K562 (cell line): ENCODE measurements at regions not wholly inside any gene's neighbourhood (a gene's known extent, or its start where the extent isn't known, plus 50 kb on each side); places are given as distances from the start of the nearest gene placed in this dataset.
A peak's percentile ranks its signal among the peaks of the same experiment; 100 is the strongest.

ENCODE experiments used
- ATAC-seq: fragments of 200-7000 bp; cut with Tn5 transposase; 3 replicates; pipeline ENCODE4 v1.9.1; 2020; ENCODE audit warnings: moderate library complexity
- BruUV-seq: library from RNA; stranded (reverse); fragments of 400-500 nt; replicated peaks from 2 replicates; lab custom pipeline; 2021; lab: Mats Ljungman, UMichigan
- CTCF ChIA-PET: fragments of 300-600 bp; formaldehyde crosslinking; extraction: SDS; loops from one replicate; lab custom pipeline; 2021; ENCODE audit warnings: low intra/inter-chr PET ratio; lab: Yijun Ruan, JAX
- POLR2A ChIA-PET: fragments of 300-600, 350-650 bp; sonication (Branson Sonifier 250); formaldehyde crosslinking; extraction: SDS; loops from one replicate; lab custom pipeline; 2021; ENCODE audit warnings: antibody characterized with exemption, inconsistent platforms; lab: Yijun Ruan, JAX
- DNase-seq, 4 experiments: peaks; one replicate each; pipeline versions ENCODE4 v3.0.0 to v3.0.0-alpha.2; 2011 to 2018; ENCODE audit warnings: low spot score in 3 of 4, mixed read lengths in 3 of 4; ENCODE audit errors: extremely low read depth in 1 of 4
- FAIRE-seq: peaks from 2 replicates; lab custom pipeline; 2011; peaks lifted over from hg19 to GRCh38; lab: Jason Lieb, UNC
- H2AFZ ChIP-seq: 2 replicates; pipeline ENCODE4 v1.6.0; 2011; ENCODE audit warnings: low read depth, low read length, control low read depth, inconsistent platforms
- H3K27ac ChIP-seq: fragments of 200-600 bp; 3 replicates; pipeline ENCODE4 v1.8.0; 2011; ENCODE audit warnings: low read depth, mild to moderate bottlenecking, control low read depth, inconsistent platforms, low read length, moderate library complexity, mixed read lengths; ENCODE audit errors: extremely low read depth
- H3K27me3 ChIP-seq, 2 experiments: fragments of 300-600 bp in 1 of 2; 2 replicates in 1 of 2; 3 replicates in 1 of 2; pipeline versions ENCODE4 v1.6.0 to v1.8.0; 2011; ENCODE audit warnings: inconsistent platforms in 2 of 2, low read length in 2 of 2, mild to moderate bottlenecking in 1 of 2, mixed read lengths in 1 of 2, moderate library complexity in 1 of 2; ENCODE audit not compliant: control insufficient read depth in 2 of 2, insufficient read depth in 2 of 2
- H3K36me3 ChIP-seq: fragments of 300-600 bp; 3 replicates; pipeline ENCODE4 v1.8.0; 2011; ENCODE audit warnings: mild to moderate bottlenecking, low read length, inconsistent platforms; ENCODE audit not compliant: control insufficient read depth, insufficient read depth
- H3K4me1 ChIP-seq, 2 experiments: fragments of 200-600 bp in 1 of 2; replicated peaks in 1 of 2; 2 replicates in 1 of 2; 3 replicates in 1 of 2; pipeline versions ENCODE4 v1.5.1 to v1.8.0; 2011; ENCODE audit warnings: inconsistent platforms in 2 of 2, low read length in 2 of 2, mild to moderate bottlenecking in 1 of 2, mixed read lengths in 1 of 2, moderate library complexity in 1 of 2; ENCODE audit not compliant: control insufficient read depth in 2 of 2, insufficient read depth in 2 of 2
- H3K4me2 ChIP-seq: 2 replicates; pipeline ENCODE4 v1.6.1; 2011; ENCODE audit warnings: low read length, control low read depth, inconsistent platforms, mixed read lengths; ENCODE audit not compliant: insufficient read depth
- H3K4me3 ChIP-seq: fragments of 200-600 bp; sonication (generic), shearing (Covaris generic); 2 replicates; pipeline ENCODE4 v1.5.1; 2016; ENCODE audit warnings: control low read depth, inconsistent platforms
- H3K79me2 ChIP-seq: fragments of 200-600 bp; 3 replicates; pipeline ENCODE4 v1.8.0; 2011; ENCODE audit warnings: low read length, inconsistent platforms; ENCODE audit not compliant: control insufficient read depth, insufficient read depth
- H3K9ac ChIP-seq, 2 experiments: 2 replicates each; pipeline versions ENCODE4 v1.6.0 to v1.6.1; 2011; ENCODE audit warnings: low read depth in 2 of 2, low read length in 2 of 2, control low read depth in 1 of 2, inconsistent platforms in 1 of 2, mild to moderate bottlenecking in 1 of 2, mixed read lengths in 1 of 2; ENCODE audit not compliant: insufficient read depth in 1 of 2
- H3K9me1 ChIP-seq: one replicate; pipeline ENCODE4 v1.6.0; 2011; ENCODE audit warnings: inconsistent platforms, mild to moderate bottlenecking, low read length, moderate library complexity; ENCODE audit not compliant: control insufficient read depth, insufficient read depth
- H3K9me3 ChIP-seq: replicated peaks from 2 replicates; pipeline ENCODE4 v1.5.1; 2011; ENCODE audit warnings: low read depth, low read length, inconsistent platforms; ENCODE audit not compliant: control insufficient read depth, insufficient read depth
- H4K20me1 ChIP-seq: replicated peaks from 2 replicates; pipeline ENCODE4 v1.6.1; 2011; ENCODE audit warnings: low read length, inconsistent platforms, mixed read lengths; ENCODE audit not compliant: control insufficient read depth, insufficient read depth
- CBX2 ChIP-seq: fragments of 200-600 bp; sonication (generic); IDR thresholded peaks from one replicate; pipeline ENCODE4 v1.6.1; 2012; ENCODE audit warnings: mild to moderate bottlenecking, low read length, inconsistent platforms; ENCODE audit not compliant: insufficient read depth, poor library complexity, severe bottlenecking
- CBX3 ChIP-seq, 2 experiments: IDR thresholded peaks; 1 replicate in 1 of 2; 2 replicates in 1 of 2; pipeline ENCODE4 v1.6.1; 2012; ENCODE audit warnings: inconsistent platforms in 2 of 2, low read length in 2 of 2, borderline replicate concordance in 1 of 2, control low read depth in 1 of 2
- CBX5 ChIP-seq: IDR thresholded peaks from 2 replicates; pipeline ENCODE4 v1.6.1; 2014; ENCODE audit warnings: low read depth, borderline replicate concordance
- CCAR2 ChIP-seq: fragments of 200-400 bp; formaldehyde crosslinking; IDR thresholded peaks from 2 replicates; pipeline ENCODE4 v1.6.1; 2017; ENCODE audit warnings: mild to moderate bottlenecking, low read depth, low read length
- EGR1 ChIP-seq: fragments of 450-650 bp; conservative IDR thresholded peaks from 2 replicates; pipeline ENCODE4 v1.6.1; 2017; ENCODE audit warnings: mild to moderate bottlenecking
- NR2C1 ChIP-seq, 2 experiments: fragments of 450-650 bp; IDR thresholded peaks; 2 replicates each; pipeline ENCODE4 v1.6.1; 2017; ENCODE audit warnings: mild to moderate bottlenecking in 2 of 2, antibody characterized with exemption in 1 of 2, inconsistent platforms in 1 of 2, missing compliant biosample characterization in 1 of 2, missing genetic modification characterization in 1 of 2
- PML ChIP-seq: IDR thresholded peaks from 2 replicates; pipeline ENCODE4 v1.6.1; 2012; ENCODE audit warnings: low read length, inconsistent platforms
- RREB1 ChIP-seq: fragments of 250-450 bp; sonication (Bioruptor Pico); IDR thresholded peaks from 2 replicates; pipeline ENCODE4 v1.4.0; 2020
- TRIM24 ChIP-seq, 2 experiments: fragments of 450-650 bp; IDR thresholded peaks; 2 replicates each; pipeline ENCODE4 v1.6.1; 2016
- TRIM28 ChIP-seq: fragments of 450-650 bp; IDR thresholded peaks from 2 replicates; pipeline ENCODE4 v1.6.1; 2017
- ZEB2 ChIP-seq: fragments of 450-650 bp; IDR thresholded peaks from 2 replicates; pipeline ENCODE4 v1.6.1; 2016
- ZFP36 ChIP-seq: fragments of 150-350 bp; IDR thresholded peaks from 2 replicates; pipeline ENCODE4 v1.6.1; 2018; ENCODE audit warnings: low read length, low read depth; ENCODE audit not compliant: partially characterized antibody
- ZNF232 ChIP-seq: sonication (generic); formaldehyde crosslinking; IDR thresholded peaks from 2 replicates; pipeline ENCODE4 v1.8.0; 2022; ENCODE audit warnings: mild to moderate bottlenecking, missing genetic modification reagents
- ZNF431 ChIP-seq: sonication (generic); formaldehyde crosslinking; IDR thresholded peaks from 2 replicates; pipeline ENCODE4 v1.8.0; 2022; ENCODE audit warnings: mild to moderate bottlenecking, missing genetic modification reagents
- WGBS: fragments of 100-300 bp; shearing (Covaris generic); methylation state at CpG from one replicate; pipeline ENCODE4 v1.1.6; 2016; ENCODE audit warnings: low coverage, mixed read lengths; ENCODE audit not compliant: insufficient coverage; ENCODE audit errors: missing lambda C conversion rate; 5-methylcytosine and 5-hydroxymethylcytosine counted together
- in situ Hi-C: fragments of 300-500 bp; cut with MboI; formaldehyde crosslinking; loops from 4 replicates; pipeline ENCODE4 v1.15.0; 2018; ENCODE audit warnings: inconsistent platforms, mixed read lengths
- intact Hi-C: fragments of 100-400 bp; cut with micrococcal nuclease; formaldehyde crosslinking; loops from 2 replicates; pipeline ENCODE4 v1.14.2; 2022
- TF ChIP-seq, protein P1 (sequence below): fragments of 450-650 bp; IDR thresholded peaks from 2 replicates; pipeline ENCODE4 v1.6.1; 2018; ENCODE audit warnings: mild to moderate bottlenecking, low read depth; ENCODE audit not compliant: partially characterized antibody

DNA sequence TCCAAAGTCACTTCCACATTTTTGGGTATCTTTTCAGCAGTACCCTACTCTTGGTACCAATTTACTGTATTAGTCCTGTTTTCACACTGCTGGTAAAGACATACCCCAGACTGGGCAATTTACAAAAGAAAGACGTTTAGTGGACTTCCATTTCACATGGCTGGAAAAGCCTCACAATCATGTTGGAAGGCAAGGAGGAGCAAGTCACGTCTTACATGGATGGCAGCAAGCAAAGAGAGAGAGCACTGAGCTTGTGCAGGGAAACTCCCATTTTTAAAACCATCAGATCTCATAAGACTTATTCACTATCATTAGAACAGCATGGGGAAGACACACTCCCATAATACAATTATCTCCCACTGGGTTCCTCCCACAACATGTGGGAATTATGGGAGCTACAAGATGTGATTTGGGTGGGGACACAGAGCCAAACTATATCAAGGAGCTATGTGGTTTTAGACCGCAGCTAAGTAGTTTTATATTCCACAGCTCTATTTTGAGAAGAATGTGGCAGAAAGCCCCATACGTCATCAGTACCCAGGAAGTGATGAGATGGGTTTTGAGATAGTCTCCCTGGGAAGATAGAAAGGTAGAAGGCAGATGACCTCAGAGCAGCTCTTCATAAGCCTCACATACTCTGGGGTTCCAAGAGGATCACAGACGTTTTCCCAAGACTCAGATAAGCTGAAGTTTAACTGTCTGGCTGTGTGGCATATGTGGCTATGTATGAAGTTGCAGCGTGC lies 96.3 kb downstream of the APIP start:
- no peak for ATAC-seq
- Histone ChIP-seq H3K4me2 (no peak overlapping the region), H3K27me3 (no peaks in the 10 kb centered on the region; a peak in 1 of 5 replicates), H3K9ac (no peak overlapping the region), H3K9me3 (peaks cover 13% of the 10 kb centered on the region), H3K79me2 (no peaks in the 10 kb centered on the region), H3K36me3 (no peaks in the 10 kb centered on the region), H3K9me1 (no peaks in the 10 kb centered on the region), H4K20me1 (no peaks in the 10 kb centered on the region), H3K4me1 (no peaks in the 10 kb centered on the region; a peak in 1 of 5 replicates), H3K4me3 (no peak overlapping the region), H2AFZ (no peak overlapping the region), H3K27ac (no peak overlapping the region)
- intact Hi-C loops = no loop called here
- no peak for FAIRE-seq
- BruUV-seq = no TSS peak
- ChIA-PET CTCF (no interaction called here), POLR2A (no interaction called here)
- 40% methylated on average over 6 of the region's 6 CpGs for WGBS
- DNase-seq = no peak
- in situ Hi-C loops = no loop called here
- TF ChIP-seq CBX5 (peak; percentile 84), ZEB2 (peak; percentile 47; the same call in 1 of the 2 replicates), PML (no peak), EGR1 (no peak), CBX2 (no peak), ZNF232 (CRISPR knock-in tag) (no peak), ZNF431 (CRISPR knock-in tag) (peak; percentile 100), CBX3 (IDR thresholded peaks at IDR 0.05; ENCODE audit: borderline replicate concordance in 1 of 2, low read length in 2 of 2) (peak in 1 of 2 experiments; percentile 83; a peak in 1 of 3 replicates), NR2C1 (IDR thresholded peaks at IDR 0.05) (no peak), NR2C1 (tag; IDR thresholded peaks at IDR 0.05) (no peak), TRIM28 (peak; percentile 75), RREB1 (no peak), ZFP36 (peak; percentile 41), TRIM24 (IDR thresholded peaks at IDR 0.05) (peak; percentile 53 to 73; a peak in 3 of 4 replicates), CCAR2 (no peak)
- TF ChIP-seq, protein P1, sequence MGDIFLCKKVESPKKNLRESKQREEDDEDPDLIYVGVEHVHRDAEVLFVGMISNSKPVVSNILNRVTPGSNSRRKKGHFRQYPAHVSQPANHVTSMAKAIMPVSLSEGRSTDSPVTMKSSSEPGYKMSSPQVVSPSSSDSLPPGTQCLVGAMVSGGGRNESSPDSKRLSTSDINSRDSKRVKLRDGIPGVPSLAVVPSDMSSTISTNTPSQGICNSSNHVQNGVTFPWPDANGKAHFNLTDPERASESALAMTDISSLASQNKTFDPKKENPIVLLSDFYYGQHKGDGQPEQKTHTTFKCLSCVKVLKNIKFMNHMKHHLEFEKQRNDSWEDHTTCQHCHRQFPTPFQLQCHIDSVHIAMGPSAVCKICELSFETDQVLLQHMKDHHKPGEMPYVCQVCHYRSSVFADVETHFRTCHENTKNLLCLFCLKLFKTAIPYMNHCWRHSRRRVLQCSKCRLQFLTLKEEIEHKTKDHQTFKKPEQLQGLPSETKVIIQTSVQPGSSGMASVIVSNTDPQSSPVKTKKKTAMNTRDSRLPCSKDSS = peak; percentile 74
